Right lobe of liver (tissue), 6 donors: ENCODE measurements at regions not wholly inside any gene's neighbourhood (a gene's known extent, or its start where the extent isn't known, plus 50 kb on each side); places are given as distances from the start of the nearest gene placed in this dataset.

Source experiments
- ATAC-seq, 4 donors: fragments of 200-7000 bp; cut with Tn5 transposase; one replicate each; pipeline ENCODE4 v1.9.1; 2020; ENCODE audit warnings: mild to moderate bottlenecking in 4 of 4, moderate library complexity in 4 of 4
- DNase-seq, 3 donors: peaks; one replicate each; pipeline ENCODE4 v3.0.0-alpha.2; 2020
- H3K27ac ChIP-seq, 3 donors: fragments of 200-600 bp; one replicate each; pipeline ENCODE4 v1.8.0; 2022
- H3K27me3 ChIP-seq, 2 donors: fragments of 200-600 bp; one replicate each; pipeline ENCODE4 v1.8.0; 2022
- H3K36me3 ChIP-seq, 4 donors: fragments of 200-600 bp; sonication (generic) in 1 of 4; one replicate each; pipeline versions ENCODE4 v1.5.1 to v1.8.0; 2017 to 2022; ENCODE audit warnings: control low read depth in 1 of 4
- H3K4me1 ChIP-seq, 4 donors: fragments of 200-600 bp; sonication (generic) in 1 of 4; one replicate each; pipeline versions ENCODE4 v1.5.1 to v1.8.0; 2017 to 2022; ENCODE audit warnings: control low read depth in 1 of 4
- H3K4me3 ChIP-seq, 3 donors: fragments of 200-600 bp; one replicate each; pipeline ENCODE4 v1.8.0; 2022
- H3K9me3 ChIP-seq, 4 donors: fragments of 200-600 bp; sonication (generic) in 1 of 4; one replicate each; pipeline versions ENCODE4 v1.5.1 to v1.8.0; 2017 to 2022; ENCODE audit warnings: control low read depth in 1 of 4
- CTCF ChIP-seq, 4 donors: fragments of 200-600 bp in 3 of 4; fragments of 450-650 bp in 1 of 4; IDR thresholded peaks; one replicate each; pipeline versions ENCODE4 v1.5.1 to v1.8.0; 2016 to 2022; ENCODE audit warnings: antibody characterized with exemption in 4 of 4, mild to moderate bottlenecking in 2 of 4
- POLR2A ChIP-seq: fragments of 450-650 bp; IDR thresholded peaks from one replicate; pipeline ENCODE4 v1.6.1; 2017; ENCODE audit warnings: antibody characterized with exemption, mild to moderate bottlenecking
- WGBS: methylation state at CpG from one replicate; pipeline ENCODE4 v1.1.6; 2018; ENCODE audit warnings: low coverage, low lambda C conversion rate; ENCODE audit not compliant: insufficient coverage; ENCODE audit errors: missing lambda C conversion rate; 5-methylcytosine and 5-hydroxymethylcytosine counted together
- intact Hi-C, 2 donors: fragments of 100-400 bp; cut with DNase I; formaldehyde crosslinking; loops; one replicate each; pipeline versions ENCODE4 v1.11.2 to v1.14.1; 2022
- donor health status: DM: no; HTN: yes; CAD: no.
- donor health status: DM: no; HTN: no; CAD: no.
- donor health status: DM: no; HTN: no; CAD: no.
- donor health status: DM: no; HTN: yes; CAD: no.
- donor health status: DM: no; HTN: yes; CAD: no.

- H3K27ac ChIP-seq: no peak overlapping the region
- no peaks in the 10 kb centered on the region for H3K27me3 ChIP-seq
- no peak for DNase-seq
- no peaks in the 10 kb centered on the region for H3K9me3 ChIP-seq
- no peaks in the 10 kb centered on the region for H3K36me3 ChIP-seq
- no peak for TF ChIP-seq POLR2A
- no peak for TF ChIP-seq CTCF (IDR thresholded peaks at IDR 0.05)
- ATAC-seq: no peak
- no peaks in the 10 kb centered on the region for H3K4me1 ChIP-seq
- no peak overlapping the region for H3K4me3 ChIP-seq
- intact Hi-C loops: no loop called here
- 78% methylated on average over 5 of the region's 7 CpGs for WGBS
Measured at GRCh38 chr11:57871231-57871630, 109.6 kb downstream of the CTNND1 start.

GRCh38 chr11:57873196-57873911, 111.8 kb downstream of the CTNND1 start:
- TF ChIP-seq POLR2A (no peak), CTCF (IDR thresholded peaks at IDR 0.05) (no peak)
- no peak overlapping the region for H3K27ac ChIP-seq
- DNase-seq (no peak), ATAC-seq (no peak)
- WGBS: 53% methylated on average over 7 of the region's 7 CpGs
- no peaks in the 10 kb centered on the region for H3K36me3 ChIP-seq
- H3K4me1 ChIP-seq: no peaks in the 10 kb centered on the region
- H3K4me3 ChIP-seq: no peak overlapping the region
- intact Hi-C loops: no loop called here
- no peaks in the 10 kb centered on the region for H3K27me3 ChIP-seq
- no peaks in the 10 kb centered on the region for H3K9me3 ChIP-seq

- no peak for TF ChIP-seq POLR2A
- no peak for TF ChIP-seq CTCF (IDR thresholded peaks at IDR 0.05)
- no peaks in the 10 kb centered on the region for H3K36me3 ChIP-seq
- ATAC-seq: no peak
Measured at GRCh38 chr11:57874981-57875380, 113.4 kb downstream of the CTNND1 start.

GRCh38 chr11:57881647-57882046, 120.0 kb downstream of the CTNND1 start:
- no peak for ATAC-seq
- Histone ChIP-seq H3K4me3 (no peak overlapping the region), H3K9me3 (no peaks in the 10 kb centered on the region), H3K4me1 (no peaks in the 10 kb centered on the region), H3K27ac (no peak overlapping the region), H3K36me3 (no peaks in the 10 kb centered on the region), H3K27me3 (no peaks in the 10 kb centered on the region)
- no peak for DNase-seq
- intact Hi-C loops: no loop called here
- no peak for TF ChIP-seq POLR2A
- no peak for TF ChIP-seq CTCF (IDR thresholded peaks at IDR 0.05)
- WGBS: 47% methylated on average over 3 of the region's 3 CpGs

More at GRCh38 chr11:57874981-57875380, 113.4 kb downstream of the CTNND1 start:
- H3K27me3 ChIP-seq: no peaks in the 10 kb centered on the region
- H3K4me3 ChIP-seq: no peak overlapping the region
- no peaks in the 10 kb centered on the region for H3K4me1 ChIP-seq
- intact Hi-C loops: no loop called here
- no peaks in the 10 kb centered on the region for H3K9me3 ChIP-seq
- no peak overlapping the region for H3K27ac ChIP-seq
- no peak for DNase-seq
- whole genome bisulfite sequencing: 59% methylated on average over 5 of the region's 10 CpGs
